GM13976 (cell line): ENCODE measurements at regions not wholly inside any gene's neighbourhood (a gene's known extent, or its start where the extent isn't known, plus 50 kb on each side); places are given as distances from the start of the nearest gene placed in this dataset.

Source experiments
- DNase-seq: peaks from one replicate; pipeline ENCODE4 v3.0.0; 2012; ENCODE audit warnings: low spot score
- CTCF ChIP-seq: IDR thresholded peaks from 2 replicates; pipeline ENCODE4 v1.5.1; 2012; ENCODE audit warnings: borderline replicate concordance, mild to moderate bottlenecking; ENCODE audit not compliant: insufficient read depth; ENCODE audit errors: extremely low read depth, missing control alignments, control extremely low read depth
- in situ Hi-C: fragments of 300-500 bp; cut with MboI; formaldehyde crosslinking; loops from one replicate; pipeline ENCODE4 v1.12.0; 2022; ENCODE audit warnings: low sequenced_read_pairs, mixed read lengths, inconsistent platforms; ENCODE audit not compliant: unreplicated experiment

GRCh38 chr9:87301371-87301770 lies 196.3 kb upstream of the DAPK1 start:
- in situ Hi-C loops, result loop anchor here (25.0 kb wide), 2 partner anchors 664 to 864 kb away; no protein-coding TSS in a partner anchor
- no peak for DNase-seq
- no peak for TF ChIP-seq CTCF

- no peak for TF ChIP-seq CTCF
- in situ Hi-C loops, result loop anchor here (25.0 kb wide), 2 partner anchors 668 to 868 kb away; no protein-coding TSS in a partner anchor
- no peak for DNase-seq
Observed at GRCh38 chr9:87305151-87305550, 192.5 kb upstream of the DAPK1 start.

- in situ Hi-C loops, result loop anchor here (25.0 kb wide), 2 partner anchors 669 to 869 kb away; no protein-coding TSS in a partner anchor
- no peak for TF ChIP-seq CTCF
- DNase-seq, result no peak
Observed at GRCh38 chr9:87306006-87306405, 191.7 kb upstream of the DAPK1 start.

- TF ChIP-seq CTCF, result no peak
- in situ Hi-C loops, result loop anchor here (25.0 kb wide), 2 partner anchors 671 to 871 kb away; no protein-coding TSS in a partner anchor
- DNase-seq, result no peak
Observed at GRCh38 chr9:87307848-87308247, 189.8 kb upstream of the DAPK1 start.

- DNase-seq, result no peak
- no peak for TF ChIP-seq CTCF
- in situ Hi-C loops, result loop anchor here (25.0 kb wide), 2 partner anchors 672 to 872 kb away; no protein-coding TSS in a partner anchor
Observed at GRCh38 chr9:87309236-87309635, 188.4 kb upstream of the DAPK1 start.

- in situ Hi-C loops, result loop anchor here (25.0 kb wide), 2 partner anchors 674 to 874 kb away; no protein-coding TSS in a partner anchor
- DNase-seq, result no peak
- TF ChIP-seq CTCF, result no peak
Observed at GRCh38 chr9:87310827-87311523, 186.7 kb upstream of the DAPK1 start.

- in situ Hi-C loops, result loop anchor here (25.0 kb wide), 2 partner anchors 682 to 882 kb away; no protein-coding TSS in a partner anchor
- DNase-seq, result no peak
- no peak for TF ChIP-seq CTCF
Observed at GRCh38 chr9:87319656-87320055, 178.0 kb upstream of the DAPK1 start.
